Right lobe of liver (tissue), 4 donors: ENCODE measurements at regions not wholly inside any gene's neighbourhood (a gene's known extent, or its start where the extent isn't known, plus 50 kb on each side); places are given as distances from the start of the nearest gene placed in this dataset.

Experiments used
- POLR2A ChIP-seq: fragments of 450-650 bp; IDR thresholded peaks from one replicate; pipeline ENCODE4 v1.6.1; 2017; ENCODE audit warnings: antibody characterized with exemption, mild to moderate bottlenecking
- TF ChIP-seq, protein P1 (sequence below), 4 donors: fragments of 200-600 bp in 3 of 4; fragments of 450-650 bp in 1 of 4; IDR thresholded peaks; one replicate each; pipeline versions ENCODE4 v1.5.1 to v1.8.0; 2016 to 2022; ENCODE audit warnings: antibody characterized with exemption in 4 of 4, mild to moderate bottlenecking in 2 of 4
- donor health status: DM: no; HTN: no; CAD: no.
- donor health status: DM: no; HTN: no; CAD: no.
- donor health status: DM: no; HTN: yes; CAD: no.

DNA sequence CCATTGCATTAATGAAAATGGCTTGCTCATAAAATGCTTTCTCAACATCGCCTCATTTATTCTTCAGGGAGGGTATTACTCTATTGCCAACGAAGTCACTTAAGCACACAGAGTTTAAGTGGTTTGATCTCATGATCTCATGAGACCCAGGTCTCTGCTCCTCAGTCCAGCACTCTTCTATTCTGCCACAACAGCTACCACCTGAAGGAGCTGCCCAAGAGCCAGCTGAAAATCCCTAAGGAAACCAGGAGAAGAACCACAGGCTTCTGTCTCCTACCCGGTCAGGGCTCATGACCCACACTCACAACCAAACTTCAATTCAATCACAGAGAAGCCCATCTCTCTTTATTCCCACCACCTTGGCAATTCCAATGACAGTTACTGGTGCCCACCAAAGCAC, 85.5 kb upstream of the GPM6B start:
- TF ChIP-seq, protein P1, sequence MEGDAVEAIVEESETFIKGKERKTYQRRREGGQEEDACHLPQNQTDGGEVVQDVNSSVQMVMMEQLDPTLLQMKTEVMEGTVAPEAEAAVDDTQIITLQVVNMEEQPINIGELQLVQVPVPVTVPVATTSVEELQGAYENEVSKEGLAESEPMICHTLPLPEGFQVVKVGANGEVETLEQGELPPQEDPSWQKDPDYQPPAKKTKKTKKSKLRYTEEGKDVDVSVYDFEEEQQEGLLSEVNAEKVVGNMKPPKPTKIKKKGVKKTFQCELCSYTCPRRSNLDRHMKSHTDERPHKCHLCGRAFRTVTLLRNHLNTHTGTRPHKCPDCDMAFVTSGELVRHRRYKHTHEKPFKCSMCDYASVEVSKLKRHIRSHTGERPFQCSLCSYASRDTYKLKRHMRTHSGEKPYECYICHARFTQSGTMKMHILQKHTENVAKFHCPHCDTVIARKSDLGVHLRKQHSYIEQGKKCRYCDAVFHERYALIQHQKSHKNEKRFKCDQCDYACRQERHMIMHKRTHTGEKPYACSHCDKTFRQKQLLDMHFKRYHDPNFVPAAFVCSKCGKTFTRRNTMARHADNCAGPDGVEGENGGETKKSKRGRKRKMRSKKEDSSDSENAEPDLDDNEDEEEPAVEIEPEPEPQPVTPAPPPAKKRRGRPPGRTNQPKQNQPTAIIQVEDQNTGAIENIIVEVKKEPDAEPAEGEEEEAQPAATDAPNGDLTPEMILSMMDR (IDR thresholded peaks at IDR 0.05), result no peak
- TF ChIP-seq POLR2A, result no peak
